ENCODE measurements at regions not wholly inside any gene's neighbourhood (a gene's known extent, or its start where the extent isn't known, plus 50 kb on each side); places are given as distances from the start of the nearest gene placed in this dataset.

DNA sequence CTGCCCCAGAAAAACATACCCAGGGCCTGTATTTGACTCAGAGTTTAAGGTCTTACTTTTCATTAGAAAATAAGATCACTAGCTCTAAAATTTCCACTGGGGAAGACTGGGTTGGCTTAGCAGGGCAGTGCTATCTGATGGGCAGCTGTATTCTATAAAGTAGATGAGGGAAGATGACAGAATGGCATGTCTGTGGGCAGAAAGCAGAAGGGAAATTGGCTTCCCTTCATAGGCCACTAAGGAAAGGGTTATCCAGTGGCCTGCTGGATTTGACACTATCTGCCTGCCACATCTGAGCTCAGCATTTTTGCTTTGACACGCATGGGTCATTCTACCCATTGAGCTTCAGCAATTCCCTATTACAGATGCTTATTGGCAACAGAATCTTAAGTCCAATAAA, 461.3 kb upstream of the RASGRP1 start (continued):
- TF ChIP-seq, protein P1, sequence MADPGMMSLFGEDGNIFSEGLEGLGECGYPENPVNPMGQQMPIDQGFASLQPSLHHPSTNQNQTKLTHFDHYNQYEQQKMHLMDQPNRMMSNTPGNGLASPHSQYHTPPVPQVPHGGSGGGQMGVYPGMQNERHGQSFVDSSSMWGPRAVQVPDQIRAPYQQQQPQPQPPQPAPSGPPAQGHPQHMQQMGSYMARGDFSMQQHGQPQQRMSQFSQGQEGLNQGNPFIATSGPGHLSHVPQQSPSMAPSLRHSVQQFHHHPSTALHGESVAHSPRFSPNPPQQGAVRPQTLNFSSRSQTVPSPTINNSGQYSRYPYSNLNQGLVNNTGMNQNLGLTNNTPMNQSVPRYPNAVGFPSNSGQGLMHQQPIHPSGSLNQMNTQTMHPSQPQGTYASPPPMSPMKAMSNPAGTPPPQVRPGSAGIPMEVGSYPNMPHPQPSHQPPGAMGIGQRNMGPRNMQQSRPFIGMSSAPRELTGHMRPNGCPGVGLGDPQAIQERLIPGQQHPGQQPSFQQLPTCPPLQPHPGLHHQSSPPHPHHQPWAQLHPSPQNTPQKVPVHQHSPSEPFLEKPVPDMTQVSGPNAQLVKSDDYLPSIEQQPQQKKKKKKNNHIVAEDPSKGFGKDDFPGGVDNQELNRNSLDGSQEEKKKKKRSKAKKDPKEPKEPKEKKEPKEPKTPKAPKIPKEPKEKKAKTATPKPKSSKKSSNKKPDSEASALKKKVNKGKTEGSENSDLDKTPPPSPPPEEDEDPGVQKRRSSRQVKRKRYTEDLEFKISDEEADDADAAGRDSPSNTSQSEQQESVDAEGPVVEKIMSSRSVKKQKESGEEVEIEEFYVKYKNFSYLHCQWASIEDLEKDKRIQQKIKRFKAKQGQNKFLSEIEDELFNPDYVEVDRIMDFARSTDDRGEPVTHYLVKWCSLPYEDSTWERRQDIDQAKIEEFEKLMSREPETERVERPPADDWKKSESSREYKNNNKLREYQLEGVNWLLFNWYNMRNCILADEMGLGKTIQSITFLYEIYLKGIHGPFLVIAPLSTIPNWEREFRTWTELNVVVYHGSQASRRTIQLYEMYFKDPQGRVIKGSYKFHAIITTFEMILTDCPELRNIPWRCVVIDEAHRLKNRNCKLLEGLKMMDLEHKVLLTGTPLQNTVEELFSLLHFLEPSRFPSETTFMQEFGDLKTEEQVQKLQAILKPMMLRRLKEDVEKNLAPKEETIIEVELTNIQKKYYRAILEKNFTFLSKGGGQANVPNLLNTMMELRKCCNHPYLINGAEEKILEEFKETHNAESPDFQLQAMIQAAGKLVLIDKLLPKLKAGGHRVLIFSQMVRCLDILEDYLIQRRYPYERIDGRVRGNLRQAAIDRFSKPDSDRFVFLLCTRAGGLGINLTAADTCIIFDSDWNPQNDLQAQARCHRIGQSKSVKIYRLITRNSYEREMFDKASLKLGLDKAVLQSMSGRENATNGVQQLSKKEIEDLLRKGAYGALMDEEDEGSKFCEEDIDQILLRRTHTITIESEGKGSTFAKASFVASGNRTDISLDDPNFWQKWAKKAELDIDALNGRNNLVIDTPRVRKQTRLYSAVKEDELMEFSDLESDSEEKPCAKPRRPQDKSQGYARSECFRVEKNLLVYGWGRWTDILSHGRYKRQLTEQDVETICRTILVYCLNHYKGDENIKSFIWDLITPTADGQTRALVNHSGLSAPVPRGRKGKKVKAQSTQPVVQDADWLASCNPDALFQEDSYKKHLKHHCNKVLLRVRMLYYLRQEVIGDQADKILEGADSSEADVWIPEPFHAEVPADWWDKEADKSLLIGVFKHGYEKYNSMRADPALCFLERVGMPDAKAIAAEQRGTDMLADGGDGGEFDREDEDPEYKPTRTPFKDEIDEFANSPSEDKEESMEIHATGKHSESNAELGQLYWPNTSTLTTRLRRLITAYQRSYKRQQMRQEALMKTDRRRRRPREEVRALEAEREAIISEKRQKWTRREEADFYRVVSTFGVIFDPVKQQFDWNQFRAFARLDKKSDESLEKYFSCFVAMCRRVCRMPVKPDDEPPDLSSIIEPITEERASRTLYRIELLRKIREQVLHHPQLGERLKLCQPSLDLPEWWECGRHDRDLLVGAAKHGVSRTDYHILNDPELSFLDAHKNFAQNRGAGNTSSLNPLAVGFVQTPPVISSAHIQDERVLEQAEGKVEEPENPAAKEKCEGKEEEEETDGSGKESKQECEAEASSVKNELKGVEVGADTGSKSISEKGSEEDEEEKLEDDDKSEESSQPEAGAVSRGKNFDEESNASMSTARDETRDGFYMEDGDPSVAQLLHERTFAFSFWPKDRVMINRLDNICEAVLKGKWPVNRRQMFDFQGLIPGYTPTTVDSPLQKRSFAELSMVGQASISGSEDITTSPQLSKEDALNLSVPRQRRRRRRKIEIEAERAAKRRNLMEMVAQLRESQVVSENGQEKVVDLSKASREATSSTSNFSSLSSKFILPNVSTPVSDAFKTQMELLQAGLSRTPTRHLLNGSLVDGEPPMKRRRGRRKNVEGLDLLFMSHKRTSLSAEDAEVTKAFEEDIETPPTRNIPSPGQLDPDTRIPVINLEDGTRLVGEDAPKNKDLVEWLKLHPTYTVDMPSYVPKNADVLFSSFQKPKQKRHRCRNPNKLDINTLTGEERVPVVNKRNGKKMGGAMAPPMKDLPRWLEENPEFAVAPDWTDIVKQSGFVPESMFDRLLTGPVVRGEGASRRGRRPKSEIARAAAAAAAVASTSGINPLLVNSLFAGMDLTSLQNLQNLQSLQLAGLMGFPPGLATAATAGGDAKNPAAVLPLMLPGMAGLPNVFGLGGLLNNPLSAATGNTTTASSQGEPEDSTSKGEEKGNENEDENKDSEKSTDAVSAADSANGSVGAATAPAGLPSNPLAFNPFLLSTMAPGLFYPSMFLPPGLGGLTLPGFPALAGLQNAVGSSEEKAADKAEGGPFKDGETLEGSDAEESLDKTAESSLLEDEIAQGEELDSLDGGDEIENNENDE (IDR thresholded peaks at IDR 0.05; ENCODE audit: insufficient replicate concordance, low read length), result no peak
- TF ChIP-seq TAF1 (IDR thresholded peaks at IDR 0.05; ENCODE audit: low read depth, low read length) (no peak), SUZ12 (IDR thresholded peaks at IDR 0.05; ENCODE audit: low read length) (no peak), PHF8 (conservative IDR thresholded peaks at IDR 0.05; ENCODE audit: low read depth, low read length) (no peak), SAP30 (IDR thresholded peaks at IDR 0.05; ENCODE audit: insufficient read depth, insufficient replicate concordance, low read length) (no peak), POLR2AphosphoS5 (IDR thresholded peaks at IDR 0.05; ENCODE audit: low read depth, low read length) (no peak), SP1 (IDR thresholded peaks at IDR 0.05; ENCODE audit: low read depth, low read length) (no peak), SIN3A (conservative IDR thresholded peaks at IDR 0.05 in 1 of 2, IDR thresholded peaks at IDR 0.05 in 1 of 2; ENCODE audit: low read depth in 1 of 2, low read length in 2 of 2) (no peak), EGR1 (IDR thresholded peaks at IDR 0.05; ENCODE audit: borderline replicate concordance, low read depth, low read length) (no peak), TBP (IDR thresholded peaks at IDR 0.05; ENCODE audit: low read depth, low read length) (no peak), CTBP2 (IDR thresholded peaks at IDR 0.05; ENCODE audit: borderline replicate concordance, insufficient read depth, insufficient read length, low read length) (no peak)
- TF ChIP-seq, protein P2, sequence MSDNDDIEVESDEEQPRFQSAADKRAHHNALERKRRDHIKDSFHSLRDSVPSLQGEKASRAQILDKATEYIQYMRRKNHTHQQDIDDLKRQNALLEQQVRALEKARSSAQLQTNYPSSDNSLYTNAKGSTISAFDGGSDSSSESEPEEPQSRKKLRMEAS (IDR thresholded peaks at IDR 0.05), result no peak
